SK-N-SH (cell line): ENCODE measurements at regions not wholly inside any gene's neighbourhood (a gene's known extent, or its start where the extent isn't known, plus 50 kb on each side); places are given as distances from the start of the nearest gene placed in this dataset.

Source experiments
- CTCF ChIA-PET: fragments of 300-600, 350-600 bp; formaldehyde crosslinking; extraction: SDS; loops from one replicate; lab custom pipeline; 2021; lab: Yijun Ruan, JAX
- POLR2A ChIA-PET: fragments of 350-600 bp; sonication (Branson Sonifier 250); formaldehyde crosslinking; extraction: SDS; loops from one replicate; lab custom pipeline; 2020; ENCODE audit warnings: antibody characterized with exemption, inconsistent platforms; lab: Yijun Ruan, JAX
- DNase-seq: peaks from one replicate; pipeline ENCODE4 v3.0.0; 2012
- H2AFZ ChIP-seq: fragments of 200-600 bp; sonication (generic); 2 replicates; pipeline ENCODE4 v1.8.1; 2016; ENCODE audit warnings: antibody characterized with exemption, mild to moderate bottlenecking, low read depth
- H3F3A ChIP-seq: fragments of 200-600 bp; sonication (generic); replicated peaks from 2 replicates; pipeline ENCODE3; 2016; ENCODE audit warnings: antibody characterized with exemption, mild to moderate bottlenecking; ENCODE audit not compliant: insufficient read depth
- H3K27ac ChIP-seq, 2 experiments: fragments of 200-500 bp in 1 of 2; fragments of 200-600 bp in 1 of 2; sonication (Bioruptor generic) in 1 of 2; sonication (generic), shearing (Covaris generic) in 1 of 2; 2 replicates each; pipeline versions ENCODE4 v1.5.1 to v1.6.1; 2014 to 2016; ENCODE audit warnings: low read depth in 2 of 2, inconsistent platforms in 1 of 2, low read length in 1 of 2, mild to moderate bottlenecking in 1 of 2, mixed read lengths in 1 of 2
- H3K27me3 ChIP-seq: fragments of 200-600 bp; sonication (generic), shearing (Covaris generic); 2 replicates; pipeline ENCODE4 v1.6.1; 2016; ENCODE audit warnings: mixed run types; ENCODE audit not compliant: insufficient read depth
- H3K36me3 ChIP-seq, 2 experiments: fragments of 200-500 bp in 1 of 2; fragments of 200-600 bp in 1 of 2; sonication (Bioruptor generic) in 1 of 2; sonication (generic) in 1 of 2; replicated peaks in 1 of 2; 2 replicates each; pipeline versions ENCODE3 to v1.5.1; 2014 to 2016; ENCODE audit warnings: low read length in 1 of 2, mild to moderate bottlenecking in 1 of 2; ENCODE audit not compliant: insufficient read depth in 2 of 2, control insufficient read depth in 1 of 2
- H3K4me1 ChIP-seq, 2 experiments: fragments of 200-500 bp in 1 of 2; fragments of 200-600 bp in 1 of 2; sonication (Bioruptor generic) in 1 of 2; sonication (generic), shearing (Covaris generic) in 1 of 2; 2 replicates each; pipeline versions ENCODE4 v1.5.1 to v1.6.1; 2014 to 2016; ENCODE audit warnings: low read depth in 1 of 2, low read length in 1 of 2, mixed run types in 1 of 2; ENCODE audit not compliant: insufficient read depth in 2 of 2, control insufficient read depth in 1 of 2
- H3K4me2 ChIP-seq: fragments of 200-600 bp; sonication (generic), shearing (Covaris generic); 2 replicates; pipeline ENCODE4 v1.6.1; 2017; ENCODE audit warnings: mixed run types
- H3K4me3 ChIP-seq, 2 experiments: fragments of 200-500 bp in 1 of 2; fragments of 200-600 bp in 1 of 2; sonication (Bioruptor generic) in 1 of 2; sonication (generic), shearing (Covaris generic) in 1 of 2; 2 replicates each; pipeline versions ENCODE4 v1.5.1 to v1.8.1; 2014 to 2016; ENCODE audit warnings: low read depth in 2 of 2, inconsistent platforms in 1 of 2, low read length in 1 of 2, mild to moderate bottlenecking in 1 of 2, mixed read lengths in 1 of 2, moderate library complexity in 1 of 2
- H3K79me2 ChIP-seq: fragments of 200-600 bp; sonication (generic); 2 replicates; pipeline ENCODE4 v1.8.1; 2017; ENCODE audit warnings: mild to moderate bottlenecking; ENCODE audit not compliant: insufficient read depth
- H3K9ac ChIP-seq: fragments of 200-600 bp; sonication (generic); 2 replicates; pipeline ENCODE4 v1.6.1; 2017; ENCODE audit warnings: mixed run types
- H3K9me2 ChIP-seq: fragments of 200-600 bp; sonication (generic); 2 replicates; pipeline ENCODE4 v1.6.1; 2017; ENCODE audit warnings: mixed run types
- H3K9me3 ChIP-seq: fragments of 200-600 bp; sonication (generic); 2 replicates; pipeline ENCODE4 v1.6.1; 2017; ENCODE audit warnings: mixed run types, mild to moderate bottlenecking, moderate library complexity
- H4K20me1 ChIP-seq: fragments of 200-600 bp; sonication (generic); 2 replicates; pipeline ENCODE4 v1.6.1; 2017; ENCODE audit warnings: mild to moderate bottlenecking, mixed run types; ENCODE audit not compliant: insufficient read depth
- ELF1 ChIP-seq: IDR thresholded peaks from 2 replicates; pipeline ENCODE4 v1.4.0; 2012
- FOXJ3 ChIP-seq: sonication (generic); formaldehyde crosslinking; IDR thresholded peaks from 2 replicates; pipeline ENCODE4 v1.5.1; 2020; ENCODE audit warnings: mild to moderate bottlenecking, missing genetic modification reagents
- FOXM1 ChIP-seq: IDR thresholded peaks from 2 replicates; pipeline ENCODE4 v1.4.0; 2012; ENCODE audit warnings: low read depth, mild to moderate bottlenecking
- JUND ChIP-seq: IDR thresholded peaks from 2 replicates; pipeline ENCODE4 v1.4.0; 2012
- MXI1 ChIP-seq: IDR thresholded peaks from 2 replicates; pipeline ENCODE4 v1.6.1; 2012; ENCODE audit warnings: mild to moderate bottlenecking, low read depth, low read length, improper control_type of control experiment
- NFIC ChIP-seq: IDR thresholded peaks from 2 replicates; pipeline ENCODE4 v1.4.0; 2012; ENCODE audit warnings: borderline replicate concordance
- POLR2AphosphoS5 ChIP-seq: IDR thresholded peaks from 2 replicates; pipeline ENCODE4 v1.6.1; 2012; ENCODE audit warnings: low read depth, low read length
- RCOR1 ChIP-seq: fragments of 150-350 bp; IDR thresholded peaks from 2 replicates; pipeline ENCODE4 v1.6.1; 2017; ENCODE audit warnings: antibody characterized with exemption, low read length
- RFX5 ChIP-seq: IDR thresholded peaks from 2 replicates; pipeline ENCODE4 v1.6.1; 2012; ENCODE audit warnings: mild to moderate bottlenecking, improper control_type of control experiment, low read length
- TCF12 ChIP-seq: IDR thresholded peaks from 2 replicates; pipeline ENCODE4 v1.4.0; 2012
- TEAD4 ChIP-seq: IDR thresholded peaks from 2 replicates; pipeline ENCODE4 v1.4.0; 2012; ENCODE audit warnings: mild to moderate bottlenecking, borderline replicate concordance; ENCODE audit not compliant: insufficient read depth
- WGBS: methylation state at CpG from one replicate; pipeline ENCODE4 v1.1.6; 2017; ENCODE audit warnings: low lambda C conversion rate; 5-methylcytosine and 5-hydroxymethylcytosine counted together
- TF ChIP-seq, protein P1 (sequence below): IDR thresholded peaks from 2 replicates; pipeline ENCODE4; 2012
- TF ChIP-seq, protein P2 (sequence below): IDR thresholded peaks from 2 replicates; pipeline ENCODE4 v1.6.1; 2012; ENCODE audit warnings: mild to moderate bottlenecking, low read depth, low read length, moderate library complexity
- TF ChIP-seq, protein P3 (sequence below): IDR thresholded peaks from 2 replicates; pipeline ENCODE4 v1.4.0; 2012; ENCODE audit warnings: low read depth, borderline replicate concordance
- TF ChIP-seq, protein P4 (sequence below): fragments of 200-600 bp; sonication (generic); IDR thresholded peaks from 2 replicates; pipeline ENCODE4 v1.6.1; 2017; ENCODE audit warnings: antibody characterized with exemption, mild to moderate bottlenecking, moderate library complexity

DNA sequence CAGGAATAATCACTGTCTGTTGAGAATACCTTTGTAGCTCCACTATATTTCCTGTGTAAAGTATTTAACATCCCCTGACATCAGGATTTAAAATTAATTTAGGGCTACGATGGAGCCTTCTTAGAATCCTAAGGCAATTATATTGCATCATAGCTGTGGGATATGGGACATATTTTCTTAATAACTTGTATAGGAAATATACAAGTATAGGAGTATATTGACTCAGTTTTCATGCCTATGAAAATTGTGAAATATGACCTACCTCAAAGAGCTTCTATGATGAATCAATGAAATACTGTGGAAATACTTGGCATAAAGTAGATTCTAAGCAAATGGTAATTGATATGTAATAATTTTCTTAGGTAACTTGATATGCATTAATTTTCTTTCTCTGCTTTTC lies 221.0 kb upstream of the KLF4 start:
- H3K4me2 ChIP-seq = no peak overlapping the region
- no peak for DNase-seq
- H3K4me1 ChIP-seq = peaks cover 0 to 18% of the 10 kb centered on the region in 2 experiments; a peak in 2 of 4 replicates
- no peak overlapping the region for H3K4me3 ChIP-seq
- H3K27ac ChIP-seq = no peak overlapping the region
- POLR2A ChIA-PET = no interaction called here
- peaks cover 7% of the 10 kb centered on the region for H3F3A ChIP-seq
- no peaks in the 10 kb centered on the region for H3K36me3 ChIP-seq
- no peaks in the 10 kb centered on the region for H3K27me3 ChIP-seq
- H3K79me2 ChIP-seq = no peaks in the 10 kb centered on the region
- H3K9me2 ChIP-seq = no peaks in the 10 kb centered on the region
- CTCF ChIA-PET = no interaction called here
- H3K9ac ChIP-seq = no peak overlapping the region
- H4K20me1 ChIP-seq = no peaks in the 10 kb centered on the region
- H3K9me3 ChIP-seq = no peaks in the 10 kb centered on the region
- no peak overlapping the region for H2AFZ ChIP-seq
- no peak for TF ChIP-seq ELF1
- no peak for TF ChIP-seq FOXM1
- TF ChIP-seq NFIC = no peak
- TF ChIP-seq, protein P1, sequence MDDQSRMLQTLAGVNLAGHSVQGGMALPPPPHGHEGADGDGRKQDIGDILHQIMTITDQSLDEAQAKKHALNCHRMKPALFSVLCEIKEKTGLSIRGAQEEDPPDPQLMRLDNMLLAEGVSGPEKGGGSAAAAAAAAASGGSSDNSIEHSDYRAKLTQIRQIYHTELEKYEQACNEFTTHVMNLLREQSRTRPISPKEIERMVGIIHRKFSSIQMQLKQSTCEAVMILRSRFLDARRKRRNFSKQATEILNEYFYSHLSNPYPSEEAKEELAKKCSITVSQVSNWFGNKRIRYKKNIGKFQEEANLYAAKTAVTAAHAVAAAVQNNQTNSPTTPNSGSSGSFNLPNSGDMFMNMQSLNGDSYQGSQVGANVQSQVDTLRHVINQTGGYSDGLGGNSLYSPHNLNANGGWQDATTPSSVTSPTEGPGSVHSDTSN = no peak
- TF ChIP-seq, protein P2, sequence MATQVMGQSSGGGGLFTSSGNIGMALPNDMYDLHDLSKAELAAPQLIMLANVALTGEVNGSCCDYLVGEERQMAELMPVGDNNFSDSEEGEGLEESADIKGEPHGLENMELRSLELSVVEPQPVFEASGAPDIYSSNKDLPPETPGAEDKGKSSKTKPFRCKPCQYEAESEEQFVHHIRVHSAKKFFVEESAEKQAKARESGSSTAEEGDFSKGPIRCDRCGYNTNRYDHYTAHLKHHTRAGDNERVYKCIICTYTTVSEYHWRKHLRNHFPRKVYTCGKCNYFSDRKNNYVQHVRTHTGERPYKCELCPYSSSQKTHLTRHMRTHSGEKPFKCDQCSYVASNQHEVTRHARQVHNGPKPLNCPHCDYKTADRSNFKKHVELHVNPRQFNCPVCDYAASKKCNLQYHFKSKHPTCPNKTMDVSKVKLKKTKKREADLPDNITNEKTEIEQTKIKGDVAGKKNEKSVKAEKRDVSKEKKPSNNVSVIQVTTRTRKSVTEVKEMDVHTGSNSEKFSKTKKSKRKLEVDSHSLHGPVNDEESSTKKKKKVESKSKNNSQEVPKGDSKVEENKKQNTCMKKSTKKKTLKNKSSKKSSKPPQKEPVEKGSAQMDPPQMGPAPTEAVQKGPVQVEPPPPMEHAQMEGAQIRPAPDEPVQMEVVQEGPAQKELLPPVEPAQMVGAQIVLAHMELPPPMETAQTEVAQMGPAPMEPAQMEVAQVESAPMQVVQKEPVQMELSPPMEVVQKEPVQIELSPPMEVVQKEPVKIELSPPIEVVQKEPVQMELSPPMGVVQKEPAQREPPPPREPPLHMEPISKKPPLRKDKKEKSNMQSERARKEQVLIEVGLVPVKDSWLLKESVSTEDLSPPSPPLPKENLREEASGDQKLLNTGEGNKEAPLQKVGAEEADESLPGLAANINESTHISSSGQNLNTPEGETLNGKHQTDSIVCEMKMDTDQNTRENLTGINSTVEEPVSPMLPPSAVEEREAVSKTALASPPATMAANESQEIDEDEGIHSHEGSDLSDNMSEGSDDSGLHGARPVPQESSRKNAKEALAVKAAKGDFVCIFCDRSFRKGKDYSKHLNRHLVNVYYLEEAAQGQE = no peak
- TF ChIP-seq POLR2AphosphoS5 = no peak
- WGBS = 36% methylated on average over 1 of the region's 1 CpG

DNA sequence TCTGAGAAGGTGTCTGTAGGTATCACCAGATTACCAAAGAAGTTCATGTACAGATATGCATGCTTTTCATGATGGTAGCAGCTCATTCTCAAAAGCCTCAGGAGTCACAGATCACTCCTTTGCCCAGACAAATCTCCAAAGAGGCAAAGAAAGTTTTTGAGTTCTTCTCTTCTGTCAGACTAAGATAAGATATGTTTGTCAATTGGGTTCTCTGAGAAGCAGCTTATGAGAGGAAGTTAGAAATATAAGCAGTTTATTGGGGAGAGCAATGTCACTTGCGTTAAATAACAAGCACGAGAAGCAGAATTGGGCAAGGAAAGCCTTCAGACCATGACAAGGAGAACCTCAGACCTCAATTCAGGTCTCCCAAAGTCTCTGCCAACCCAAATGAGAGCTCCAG lies 219.2 kb upstream of the KLF4 start:
- H3K9me2 ChIP-seq = no peaks in the 10 kb centered on the region
- DNase-seq = no peak
- H3K27me3 ChIP-seq = no peaks in the 10 kb centered on the region
- H3K79me2 ChIP-seq = no peaks in the 10 kb centered on the region
- H3K4me3 ChIP-seq = no peak overlapping the region
- no peak overlapping the region for H2AFZ ChIP-seq
- no peaks in the 10 kb centered on the region for H3K9me3 ChIP-seq
- ChIA-PET CTCF (no interaction called here), POLR2A (no interaction called here)
- no peaks in the 10 kb centered on the region for H3K36me3 ChIP-seq
- no peak overlapping the region for H3K9ac ChIP-seq
- H3K4me1 ChIP-seq = peaks cover 0 to 18% of the 10 kb centered on the region in 2 experiments; a peak in 2 of 4 replicates
- H3F3A ChIP-seq = peaks cover 7% of the 10 kb centered on the region
- 73% methylated on average over 2 of the region's 2 CpGs for WGBS
- no peaks in the 10 kb centered on the region for H4K20me1 ChIP-seq
- TF ChIP-seq FOXJ3 (CRISPR knock-in tag) = no peak
- no peak for TF ChIP-seq ELF1
- no peak for TF ChIP-seq TEAD4
- TF ChIP-seq, protein P3, sequence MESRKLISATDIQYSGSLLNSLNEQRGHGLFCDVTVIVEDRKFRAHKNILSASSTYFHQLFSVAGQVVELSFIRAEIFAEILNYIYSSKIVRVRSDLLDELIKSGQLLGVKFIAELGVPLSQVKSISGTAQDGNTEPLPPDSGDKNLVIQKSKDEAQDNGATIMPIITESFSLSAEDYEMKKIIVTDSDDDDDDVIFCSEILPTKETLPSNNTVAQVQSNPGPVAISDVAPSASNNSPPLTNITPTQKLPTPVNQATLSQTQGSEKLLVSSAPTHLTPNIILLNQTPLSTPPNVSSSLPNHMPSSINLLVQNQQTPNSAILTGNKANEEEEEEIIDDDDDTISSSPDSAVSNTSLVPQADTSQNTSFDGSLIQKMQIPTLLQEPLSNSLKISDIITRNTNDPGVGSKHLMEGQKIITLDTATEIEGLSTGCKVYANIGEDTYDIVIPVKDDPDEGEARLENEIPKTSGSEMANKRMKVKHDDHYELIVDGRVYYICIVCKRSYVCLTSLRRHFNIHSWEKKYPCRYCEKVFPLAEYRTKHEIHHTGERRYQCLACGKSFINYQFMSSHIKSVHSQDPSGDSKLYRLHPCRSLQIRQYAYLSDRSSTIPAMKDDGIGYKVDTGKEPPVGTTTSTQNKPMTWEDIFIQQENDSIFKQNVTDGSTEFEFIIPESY = no peak
- no peak for TF ChIP-seq MXI1
- no peak for TF ChIP-seq RFX5
- no peak for TF ChIP-seq RCOR1
- TF ChIP-seq JUND = no peak
- no peak for TF ChIP-seq TCF12
- TF ChIP-seq, protein P4, sequence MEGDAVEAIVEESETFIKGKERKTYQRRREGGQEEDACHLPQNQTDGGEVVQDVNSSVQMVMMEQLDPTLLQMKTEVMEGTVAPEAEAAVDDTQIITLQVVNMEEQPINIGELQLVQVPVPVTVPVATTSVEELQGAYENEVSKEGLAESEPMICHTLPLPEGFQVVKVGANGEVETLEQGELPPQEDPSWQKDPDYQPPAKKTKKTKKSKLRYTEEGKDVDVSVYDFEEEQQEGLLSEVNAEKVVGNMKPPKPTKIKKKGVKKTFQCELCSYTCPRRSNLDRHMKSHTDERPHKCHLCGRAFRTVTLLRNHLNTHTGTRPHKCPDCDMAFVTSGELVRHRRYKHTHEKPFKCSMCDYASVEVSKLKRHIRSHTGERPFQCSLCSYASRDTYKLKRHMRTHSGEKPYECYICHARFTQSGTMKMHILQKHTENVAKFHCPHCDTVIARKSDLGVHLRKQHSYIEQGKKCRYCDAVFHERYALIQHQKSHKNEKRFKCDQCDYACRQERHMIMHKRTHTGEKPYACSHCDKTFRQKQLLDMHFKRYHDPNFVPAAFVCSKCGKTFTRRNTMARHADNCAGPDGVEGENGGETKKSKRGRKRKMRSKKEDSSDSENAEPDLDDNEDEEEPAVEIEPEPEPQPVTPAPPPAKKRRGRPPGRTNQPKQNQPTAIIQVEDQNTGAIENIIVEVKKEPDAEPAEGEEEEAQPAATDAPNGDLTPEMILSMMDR = no peak
- no peak overlapping the region for H3K4me2 ChIP-seq
- H3K27ac ChIP-seq = no peak overlapping the region
